MM.1S (cell line): ENCODE measurements at regions not wholly inside any gene's neighbourhood (a gene's known extent, or its start where the extent isn't known, plus 50 kb on each side); places are given as distances from the start of the nearest gene placed in this dataset.

Source experiments
- EZH2 ChIP-seq: fragments of 300-600 bp; sonication (generic); optimal IDR thresholded peaks from 2 replicates; pipeline ENCODE3; 2017; ENCODE audit warnings: low read depth, mild to moderate bottlenecking, antibody characterized with exemption, low read length, mixed read lengths
- EZH2phosphoT487 ChIP-seq: fragments of 300-600 bp; sonication (generic); IDR thresholded peaks from 2 replicates; pipeline ENCODE4 v1.6.1; 2018; ENCODE audit warnings: antibody characterized with exemption, low read length
- TF ChIP-seq, protein P1 (sequence below): fragments of 300-600 bp; sonication (generic); IDR thresholded peaks from 2 replicates; pipeline ENCODE4 v1.5.1; 2016; ENCODE audit warnings: antibody characterized with exemption, low read length, mixed read lengths

DNA sequence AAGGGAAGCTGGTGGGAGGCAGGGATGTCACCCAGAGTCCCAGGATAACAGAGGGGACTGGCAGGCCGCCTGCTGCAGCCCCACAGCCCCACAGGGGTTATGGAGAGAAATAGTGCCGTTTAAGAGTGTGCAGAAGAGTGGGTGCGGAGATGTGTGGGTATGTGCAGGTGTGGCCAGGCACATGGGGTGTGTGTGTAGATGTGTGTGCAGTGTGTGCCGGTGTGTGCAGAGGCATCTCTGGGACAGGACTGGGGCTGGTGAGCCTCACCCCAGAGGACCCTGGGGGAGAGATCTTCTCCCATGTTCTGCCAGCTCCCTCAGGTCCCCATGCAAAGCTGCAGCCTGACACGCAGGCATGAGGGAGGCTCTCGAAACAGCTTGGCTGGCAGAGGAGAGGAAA is 157.4 kb downstream of the RBFOX3 start:
- TF ChIP-seq, protein P1, sequence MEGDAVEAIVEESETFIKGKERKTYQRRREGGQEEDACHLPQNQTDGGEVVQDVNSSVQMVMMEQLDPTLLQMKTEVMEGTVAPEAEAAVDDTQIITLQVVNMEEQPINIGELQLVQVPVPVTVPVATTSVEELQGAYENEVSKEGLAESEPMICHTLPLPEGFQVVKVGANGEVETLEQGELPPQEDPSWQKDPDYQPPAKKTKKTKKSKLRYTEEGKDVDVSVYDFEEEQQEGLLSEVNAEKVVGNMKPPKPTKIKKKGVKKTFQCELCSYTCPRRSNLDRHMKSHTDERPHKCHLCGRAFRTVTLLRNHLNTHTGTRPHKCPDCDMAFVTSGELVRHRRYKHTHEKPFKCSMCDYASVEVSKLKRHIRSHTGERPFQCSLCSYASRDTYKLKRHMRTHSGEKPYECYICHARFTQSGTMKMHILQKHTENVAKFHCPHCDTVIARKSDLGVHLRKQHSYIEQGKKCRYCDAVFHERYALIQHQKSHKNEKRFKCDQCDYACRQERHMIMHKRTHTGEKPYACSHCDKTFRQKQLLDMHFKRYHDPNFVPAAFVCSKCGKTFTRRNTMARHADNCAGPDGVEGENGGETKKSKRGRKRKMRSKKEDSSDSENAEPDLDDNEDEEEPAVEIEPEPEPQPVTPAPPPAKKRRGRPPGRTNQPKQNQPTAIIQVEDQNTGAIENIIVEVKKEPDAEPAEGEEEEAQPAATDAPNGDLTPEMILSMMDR = no peak
- TF ChIP-seq EZH2 (no peak), EZH2phosphoT487 (no peak)
